ENCODE measurements at regions not wholly inside any gene's neighbourhood (a gene's known extent, or its start where the extent isn't known, plus 50 kb on each side); places are given as distances from the start of the nearest gene placed in this dataset.

DNA sequence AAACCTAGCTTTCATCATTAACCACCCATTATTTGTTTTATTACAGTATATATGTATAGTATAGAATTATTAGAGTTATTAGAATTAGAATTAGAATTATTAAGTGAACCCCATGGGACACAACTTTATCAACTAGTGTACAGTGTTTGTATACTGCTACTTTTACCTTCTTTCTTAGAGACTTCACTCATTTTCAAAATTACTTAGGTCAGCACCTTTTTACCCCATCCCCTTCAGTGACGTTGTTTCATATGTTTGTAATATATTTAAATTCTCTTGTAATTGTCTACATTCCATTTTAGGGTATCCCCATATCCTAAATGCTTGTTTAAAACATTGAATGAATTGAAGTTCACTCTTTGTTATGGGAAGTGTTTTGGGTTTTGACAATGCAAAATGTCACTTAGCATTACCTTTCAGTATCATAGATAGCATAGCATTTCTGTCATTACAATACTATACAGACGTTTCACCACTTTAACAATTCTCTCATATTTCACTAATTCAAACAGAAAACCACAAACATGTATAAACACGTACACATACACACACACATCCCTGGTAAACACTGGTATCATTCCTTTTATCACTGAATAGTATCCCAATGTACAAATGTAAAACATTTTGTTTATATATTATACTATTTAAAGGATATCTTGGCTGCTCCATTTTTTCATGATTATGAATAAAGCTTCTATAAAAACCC, 229.9 kb upstream of the MAGI2 start:
- H3K4me1 ChIP-seq (ENCODE audit: control insufficient read depth, insufficient read depth, low read length) = no peaks in the 10 kb centered on the region
- no peaks in the 10 kb centered on the region for H3K36me3 ChIP-seq (ENCODE audit: control insufficient read depth, insufficient read depth, low read length)
- no peaks in the 10 kb centered on the region for H3K9me3 ChIP-seq (ENCODE audit: control insufficient read depth, low read length)
- no peaks in the 10 kb centered on the region for H3K27me3 ChIP-seq (ENCODE audit: control insufficient read depth, insufficient read depth, low read length, poor library complexity, severe bottlenecking)
- H3K9ac ChIP-seq (ENCODE audit: extremely low read depth, low read length, poor library complexity, severe bottlenecking) = no peak overlapping the region
- no peak overlapping the region for H3K27ac Mint-ChIP-seq
- WGBS, 2 experiments (ENCODE audit: insufficient coverage in 1 of 2, insufficient read length in 1 of 2) = 81 to 89% methylated on average over 1 to 2 of the region's 3 CpGs
- TF ChIP-seq, protein P1, sequence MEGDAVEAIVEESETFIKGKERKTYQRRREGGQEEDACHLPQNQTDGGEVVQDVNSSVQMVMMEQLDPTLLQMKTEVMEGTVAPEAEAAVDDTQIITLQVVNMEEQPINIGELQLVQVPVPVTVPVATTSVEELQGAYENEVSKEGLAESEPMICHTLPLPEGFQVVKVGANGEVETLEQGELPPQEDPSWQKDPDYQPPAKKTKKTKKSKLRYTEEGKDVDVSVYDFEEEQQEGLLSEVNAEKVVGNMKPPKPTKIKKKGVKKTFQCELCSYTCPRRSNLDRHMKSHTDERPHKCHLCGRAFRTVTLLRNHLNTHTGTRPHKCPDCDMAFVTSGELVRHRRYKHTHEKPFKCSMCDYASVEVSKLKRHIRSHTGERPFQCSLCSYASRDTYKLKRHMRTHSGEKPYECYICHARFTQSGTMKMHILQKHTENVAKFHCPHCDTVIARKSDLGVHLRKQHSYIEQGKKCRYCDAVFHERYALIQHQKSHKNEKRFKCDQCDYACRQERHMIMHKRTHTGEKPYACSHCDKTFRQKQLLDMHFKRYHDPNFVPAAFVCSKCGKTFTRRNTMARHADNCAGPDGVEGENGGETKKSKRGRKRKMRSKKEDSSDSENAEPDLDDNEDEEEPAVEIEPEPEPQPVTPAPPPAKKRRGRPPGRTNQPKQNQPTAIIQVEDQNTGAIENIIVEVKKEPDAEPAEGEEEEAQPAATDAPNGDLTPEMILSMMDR (conservative IDR thresholded peaks at IDR 0.05) = no peak
- no peak overlapping the region for H3K4me3 Mint-ChIP-seq
- no peak overlapping the region for H3K27ac ChIP-seq (ENCODE audit: low read depth, low read length)
- H3K27me3 Mint-ChIP-seq (ENCODE audit: insufficient read depth) = peaks cover 9% of the 10 kb centered on the region
- H3K36me3 Mint-ChIP-seq (ENCODE audit: low read depth) = no peaks in the 10 kb centered on the region
- no peak overlapping the region for H3K4me3 ChIP-seq (ENCODE audit: low read length)
- H3K9me3 Mint-ChIP-seq = no peaks in the 10 kb centered on the region
- no peaks in the 10 kb centered on the region for H3K4me1 Mint-ChIP-seq
- no peak for DNase-seq

DNA sequence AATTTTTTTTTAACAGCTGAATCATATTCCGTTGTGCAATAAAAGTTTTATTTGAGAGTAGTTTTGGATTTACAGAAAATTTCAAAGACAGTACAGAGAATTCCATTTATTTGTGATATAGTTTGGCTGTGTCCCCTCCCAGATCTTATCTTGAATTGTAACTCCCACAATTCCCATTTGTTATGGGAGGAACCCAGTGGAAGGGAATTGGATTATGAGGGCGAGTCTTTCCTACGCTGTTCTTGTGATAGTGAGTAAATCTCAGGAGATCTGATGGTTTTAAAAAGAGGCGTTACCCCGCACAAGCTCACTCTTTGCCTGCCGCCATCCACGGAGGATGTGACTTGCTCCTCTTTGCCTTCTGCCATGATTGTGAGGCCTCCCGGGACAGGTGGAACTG, 228.0 kb upstream of the MAGI2 start:
- TF ChIP-seq, protein P1 (conservative IDR thresholded peaks at IDR 0.05) = no peak
- H3K4me3 Mint-ChIP-seq = no peak overlapping the region
- H3K27ac Mint-ChIP-seq = no peak overlapping the region
- no peak for DNase-seq
- Histone ChIP-seq H3K27me3 (ENCODE audit: control insufficient read depth, insufficient read depth, low read length, poor library complexity, severe bottlenecking) (no peaks in the 10 kb centered on the region), H3K4me1 (ENCODE audit: control insufficient read depth, insufficient read depth, low read length) (no peaks in the 10 kb centered on the region), H3K27ac (ENCODE audit: low read depth, low read length) (no peak overlapping the region), H3K9ac (ENCODE audit: extremely low read depth, low read length, poor library complexity, severe bottlenecking) (no peak overlapping the region), H3K36me3 (ENCODE audit: control insufficient read depth, insufficient read depth, low read length) (no peaks in the 10 kb centered on the region), H3K4me3 (ENCODE audit: low read length) (no peak overlapping the region), H3K9me3 (ENCODE audit: control insufficient read depth, low read length) (no peaks in the 10 kb centered on the region)
- WGBS, 2 experiments (ENCODE audit: insufficient coverage in 1 of 2, insufficient read length in 1 of 2) = 86 to 91% methylated on average over 7 to 8 of the region's 8 CpGs
- no peaks in the 10 kb centered on the region for H3K4me1 Mint-ChIP-seq
- no peaks in the 10 kb centered on the region for H3K36me3 Mint-ChIP-seq (ENCODE audit: low read depth)
- no peaks in the 10 kb centered on the region for H3K9me3 Mint-ChIP-seq
- peaks cover 9% of the 10 kb centered on the region for H3K27me3 Mint-ChIP-seq (ENCODE audit: insufficient read depth)

DNA sequence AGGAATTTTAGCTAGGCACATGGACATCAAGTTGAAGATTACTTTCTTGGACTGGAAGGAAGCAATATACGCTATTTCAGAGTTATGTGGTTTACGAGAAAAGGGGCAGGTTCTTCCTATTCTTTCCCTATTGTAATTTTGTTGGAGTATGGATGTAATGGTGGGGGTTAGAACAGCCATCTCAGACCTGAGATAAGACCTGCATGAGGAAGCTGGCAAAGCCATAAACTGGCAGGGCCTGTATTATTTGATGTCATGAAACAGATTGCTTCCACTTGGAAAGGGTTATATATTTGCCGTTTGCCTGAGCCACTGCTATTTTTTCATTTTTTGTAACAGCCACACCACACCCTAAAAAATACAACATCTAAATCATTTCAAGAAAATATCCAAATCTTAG, 220.5 kb upstream of the MAGI2 start:
- Histone ChIP-seq H3K9me3 (ENCODE audit: control insufficient read depth, low read length) (peaks cover 23% of the 10 kb centered on the region), H3K27me3 (ENCODE audit: control insufficient read depth, insufficient read depth, low read length, poor library complexity, severe bottlenecking) (no peaks in the 10 kb centered on the region), H3K27ac (ENCODE audit: low read depth, low read length) (no peak overlapping the region), H3K36me3 (ENCODE audit: control insufficient read depth, insufficient read depth, low read length) (no peaks in the 10 kb centered on the region), H3K4me3 (ENCODE audit: low read length) (no peak overlapping the region), H3K9ac (ENCODE audit: extremely low read depth, low read length, poor library complexity, severe bottlenecking) (no peak overlapping the region), H3K4me1 (ENCODE audit: control insufficient read depth, insufficient read depth, low read length) (no peaks in the 10 kb centered on the region)
- no peak for DNase-seq
- WGBS, 2 experiments (ENCODE audit: insufficient coverage in 1 of 2, insufficient read length in 1 of 2) = 93 to 94% methylated on average over 2 to 3 of the region's 3 CpGs
- TF ChIP-seq, protein P1 (conservative IDR thresholded peaks at IDR 0.05) = no peak
- no peak overlapping the region for H3K4me3 Mint-ChIP-seq
- H3K4me1 Mint-ChIP-seq = no peaks in the 10 kb centered on the region
- no peak overlapping the region for H3K27ac Mint-ChIP-seq
- peaks cover 8% of the 10 kb centered on the region for H3K27me3 Mint-ChIP-seq (ENCODE audit: insufficient read depth)
- peaks cover 23% of the 10 kb centered on the region for H3K9me3 Mint-ChIP-seq
- no peaks in the 10 kb centered on the region for H3K36me3 Mint-ChIP-seq (ENCODE audit: low read depth)

Measured in endodermal cell (in vitro differentiated cells).